G401 (cell line): ENCODE measurements at regions not wholly inside any gene's neighbourhood (a gene's known extent, or its start where the extent isn't known, plus 50 kb on each side); places are given as distances from the start of the nearest gene placed in this dataset.

Experiments used
- DNase-seq: peaks from one replicate; pipeline ENCODE4 v3.0.0-alpha.2; 2015; ENCODE audit warnings: low spot score
- in situ Hi-C: cut with HindIII; loops from 2 replicates; pipeline ENCODE4 v1.10.0; 2016; ENCODE audit warnings: low sequenced_read_pairs, mixed read lengths

DNA sequence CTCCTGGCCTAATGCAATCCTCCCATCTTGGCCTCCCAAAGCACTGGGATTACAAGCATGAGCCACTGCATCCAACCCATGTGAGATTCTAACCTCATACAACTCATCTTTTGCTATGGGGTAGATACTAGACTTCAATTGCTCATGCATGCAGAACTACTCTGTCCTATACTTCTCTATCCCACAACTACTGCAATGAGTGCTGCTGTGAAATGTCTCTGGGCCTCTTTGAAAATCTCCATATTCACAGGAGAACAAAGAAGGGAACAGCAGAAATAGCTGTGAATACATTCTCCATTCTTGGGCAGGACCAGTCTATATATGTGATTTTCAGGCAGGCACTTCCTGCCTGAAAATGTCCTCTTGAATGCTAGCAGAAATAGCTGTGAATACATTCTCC lies 220.7 kb upstream of the GRIP1 start:
- in situ Hi-C loops, result no loop called here
- DNase-seq, result no peak

- no peak for DNase-seq
- in situ Hi-C loops, result no loop called here
Observed at GRCh38 chr12:66900616-66901015, 221.7 kb upstream of the GRIP1 start.

GRCh38 chr12:66901138-66901932 lies 222.5 kb upstream of the GRIP1 start:
- DNase-seq, result no peak
- in situ Hi-C loops, result no loop called here

DNA sequence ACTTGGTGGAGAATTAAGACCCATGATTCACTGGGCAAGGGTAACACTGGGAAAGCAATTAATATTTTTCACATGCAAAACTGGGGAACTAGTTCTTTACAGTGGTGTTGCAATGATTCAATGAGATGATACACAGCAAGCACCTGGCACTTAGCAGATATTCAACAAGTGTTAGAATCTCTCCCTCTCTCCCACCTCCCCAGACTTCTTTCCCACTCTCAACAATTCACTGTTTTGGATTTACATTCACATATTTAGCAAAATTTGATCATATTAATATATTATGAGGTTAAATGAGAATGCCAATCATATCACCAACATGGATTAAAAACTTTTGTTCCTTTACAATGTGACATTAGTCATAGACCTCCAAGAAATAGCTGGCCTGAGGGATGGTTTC lies 223.1 kb upstream of the GRIP1 start:
- in situ Hi-C loops, result no loop called here
- no peak for DNase-seq

GRCh38 chr12:66903782-66904396 lies 225.0 kb upstream of the GRIP1 start:
- in situ Hi-C loops, result no loop called here
- DNase-seq, result no peak

- no peak for DNase-seq
- in situ Hi-C loops, result no loop called here
Observed at GRCh38 chr12:66905201-66905600, 226.3 kb upstream of the GRIP1 start.

DNA sequence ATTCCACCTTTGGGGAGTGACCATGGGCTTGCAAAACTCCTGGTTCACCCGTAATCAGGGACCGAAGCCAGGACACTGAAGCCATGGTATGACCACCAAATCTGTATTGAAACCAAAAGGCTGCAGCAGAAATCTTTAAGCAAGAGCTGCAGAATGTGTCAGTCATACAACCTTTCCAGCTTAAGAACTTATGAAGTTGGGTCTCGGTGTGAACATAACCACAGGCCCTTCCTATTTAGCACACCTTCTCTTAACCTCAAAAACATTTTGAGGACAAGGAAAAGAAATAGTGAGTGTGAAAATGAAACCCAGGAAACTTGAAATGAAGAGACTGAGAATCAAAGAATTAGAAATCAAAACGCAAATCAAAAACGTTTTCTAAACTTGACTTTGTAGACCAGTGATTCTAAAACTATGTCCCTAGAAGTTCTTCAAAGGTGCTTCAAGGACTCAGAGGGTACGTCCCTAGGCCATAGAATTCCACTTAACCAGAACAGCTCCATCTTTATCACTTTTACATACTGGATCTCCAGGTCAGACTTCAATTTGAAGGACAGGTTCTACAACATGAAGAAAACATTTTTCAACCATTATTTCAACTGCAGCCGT lies 231.6 kb upstream of the GRIP1 start:
- no peak for DNase-seq
- in situ Hi-C loops, result no loop called here

DNA sequence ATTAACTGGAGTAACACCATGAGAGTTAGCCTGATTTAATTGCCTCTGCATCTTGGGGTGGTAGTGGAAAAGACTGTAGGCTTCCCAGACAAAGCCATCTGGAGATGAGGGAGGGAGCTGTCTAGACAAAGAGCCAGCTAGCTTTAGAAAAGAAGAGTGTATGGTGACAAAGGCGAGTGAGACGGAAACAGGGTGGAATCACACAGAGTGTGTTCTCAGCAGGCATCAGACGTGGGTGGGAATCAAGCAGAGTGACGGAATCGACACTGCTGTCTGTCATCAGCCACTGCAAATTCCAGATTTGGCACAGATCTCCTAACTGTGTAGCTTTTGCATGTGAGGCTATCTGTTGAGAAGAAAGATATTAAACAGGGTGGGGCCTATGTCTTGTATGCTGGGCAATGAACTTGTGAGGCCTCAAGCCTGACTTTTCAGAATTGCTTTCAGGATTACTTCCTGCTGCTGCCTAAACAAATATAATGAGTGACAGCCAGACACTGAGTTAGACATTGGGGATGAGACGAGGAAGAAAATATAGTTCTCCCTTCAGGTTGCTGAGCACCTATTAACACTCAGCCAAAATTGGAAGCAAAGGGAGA lies 236.5 kb upstream of the GRIP1 start:
- DNase-seq, result no peak
- in situ Hi-C loops, result no loop called here

DNA sequence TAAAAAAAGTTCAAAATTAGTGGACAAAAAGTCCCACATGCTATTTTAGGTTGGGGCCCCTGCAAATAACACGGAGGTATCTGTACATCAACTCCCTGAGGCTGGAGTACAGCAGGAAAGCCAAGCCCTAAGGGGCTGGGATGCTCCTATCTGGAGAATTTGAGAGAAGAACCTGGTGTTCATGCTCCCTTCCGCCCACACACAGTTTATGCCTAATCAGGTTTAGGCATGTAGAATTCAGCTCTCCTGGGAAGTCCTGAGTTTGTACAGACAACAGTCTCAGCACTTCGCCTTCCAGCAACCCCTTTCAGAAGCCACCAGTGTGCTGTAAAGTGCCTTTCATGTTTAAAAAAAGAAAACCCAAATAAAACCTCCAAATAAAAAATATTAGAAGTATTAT lies 237.3 kb upstream of the GRIP1 start:
- in situ Hi-C loops, result no loop called here
- DNase-seq, result no peak

- no peak for DNase-seq
- in situ Hi-C loops, result no loop called here
Observed at GRCh38 chr12:66919466-66919865, 240.6 kb upstream of the GRIP1 start.

GRCh38 chr12:66920205-66920604 lies 241.3 kb upstream of the GRIP1 start:
- no peak for DNase-seq
- in situ Hi-C loops, result no loop called here

GRCh38 chr12:66921151-66921550 lies 242.3 kb upstream of the GRIP1 start:
- in situ Hi-C loops, result no loop called here
- no peak for DNase-seq

DNA sequence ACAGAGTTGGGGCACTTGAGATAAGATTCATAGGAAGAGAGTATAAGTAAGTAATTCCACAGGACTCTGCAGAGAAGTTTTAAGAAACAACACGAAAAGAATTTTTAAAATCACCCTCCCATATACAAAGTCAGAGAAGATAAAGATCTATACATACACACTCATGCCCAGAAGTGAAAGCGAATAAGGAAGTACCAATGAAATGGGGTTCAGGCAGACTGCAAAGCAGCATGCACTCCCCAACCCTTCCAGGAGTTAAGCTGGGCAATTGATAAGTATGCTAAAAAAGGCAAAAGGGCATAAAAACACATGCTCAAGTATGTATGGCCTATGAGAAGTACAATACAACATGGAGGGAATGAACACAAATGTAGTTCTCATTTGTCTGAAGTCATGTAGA lies 246.2 kb upstream of the GRIP1 start:
- in situ Hi-C loops, result no loop called here
- DNase-seq, result no peak

DNA sequence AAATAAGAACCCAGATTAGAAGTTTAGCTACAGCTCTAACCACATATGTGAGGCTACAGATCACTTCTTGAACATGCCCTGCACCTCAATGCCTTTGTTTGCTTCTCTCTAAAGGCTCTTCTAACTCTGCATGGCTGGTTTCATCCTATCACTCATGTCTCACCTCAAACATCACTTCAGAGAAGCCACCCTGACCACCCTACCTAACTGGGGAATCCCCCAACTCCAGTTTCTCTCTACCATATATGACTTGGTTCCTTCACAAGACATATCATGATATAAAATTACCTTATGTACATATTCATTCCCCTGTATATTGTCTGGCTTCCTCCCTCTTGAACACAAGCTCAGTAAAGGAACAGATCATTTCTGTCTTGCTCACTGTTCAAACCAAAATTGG lies 250.2 kb upstream of the GRIP1 start:
- in situ Hi-C loops, result no loop called here
- no peak for DNase-seq

- no peak for DNase-seq
- in situ Hi-C loops, result no loop called here
Observed at GRCh38 chr12:66931091-66931490, 252.2 kb upstream of the GRIP1 start.

DNA sequence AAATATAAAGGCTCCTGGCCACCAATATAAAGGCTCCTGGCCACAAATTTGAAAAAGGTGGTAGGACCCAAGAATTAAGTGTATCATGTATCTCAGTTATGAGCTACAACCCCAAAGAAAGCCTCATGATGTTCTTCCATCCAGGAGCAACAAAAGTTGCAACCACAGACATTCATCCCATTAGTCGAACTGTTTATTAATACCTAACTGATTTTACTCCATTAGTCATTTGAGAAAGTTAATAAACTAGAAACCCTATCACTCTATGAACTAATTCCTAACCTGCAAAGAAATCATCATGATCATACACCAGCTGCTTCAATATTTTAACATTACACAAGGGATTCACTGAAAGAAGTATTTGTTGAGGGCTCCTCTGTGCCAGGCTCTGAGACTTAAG lies 253.2 kb upstream of the GRIP1 start:
- DNase-seq, result no peak
- in situ Hi-C loops, result no loop called here

DNA sequence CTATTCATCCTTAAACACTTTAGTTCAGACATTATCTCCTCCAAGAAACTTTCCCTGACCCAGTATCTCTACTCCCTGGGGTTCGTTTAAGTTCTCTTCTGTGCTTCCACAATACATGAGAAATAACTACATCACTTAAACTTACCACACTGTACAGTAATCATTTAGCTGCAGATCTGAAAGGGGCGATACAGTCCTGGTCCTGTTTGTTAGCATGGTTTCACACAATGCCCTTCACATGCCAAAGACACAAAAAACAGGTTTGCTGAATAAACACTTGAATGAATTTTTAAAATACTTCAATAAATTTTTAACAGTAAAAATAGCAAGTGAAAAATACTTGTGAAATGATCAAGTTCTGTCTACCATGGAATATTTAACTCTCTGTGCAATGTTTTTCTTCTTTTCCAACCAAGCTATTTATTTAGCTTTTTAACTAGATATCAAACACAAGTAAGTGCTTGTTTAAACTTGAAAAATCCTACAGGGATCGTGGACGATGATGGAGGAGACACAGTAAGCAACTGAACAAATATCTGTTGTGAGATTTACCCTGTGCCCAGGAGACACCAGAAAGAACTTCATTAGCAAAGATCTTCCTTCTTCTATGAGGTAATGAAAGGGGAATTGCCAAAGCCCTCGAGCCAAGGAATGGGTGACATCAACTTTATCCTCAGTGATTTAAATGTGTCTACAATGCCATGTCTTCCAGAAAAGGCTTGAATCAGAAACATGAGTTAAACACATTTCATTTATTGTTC lies 255.6 kb upstream of the GRIP1 start:
- DNase-seq, result no peak
- in situ Hi-C loops, result no loop called here

DNA sequence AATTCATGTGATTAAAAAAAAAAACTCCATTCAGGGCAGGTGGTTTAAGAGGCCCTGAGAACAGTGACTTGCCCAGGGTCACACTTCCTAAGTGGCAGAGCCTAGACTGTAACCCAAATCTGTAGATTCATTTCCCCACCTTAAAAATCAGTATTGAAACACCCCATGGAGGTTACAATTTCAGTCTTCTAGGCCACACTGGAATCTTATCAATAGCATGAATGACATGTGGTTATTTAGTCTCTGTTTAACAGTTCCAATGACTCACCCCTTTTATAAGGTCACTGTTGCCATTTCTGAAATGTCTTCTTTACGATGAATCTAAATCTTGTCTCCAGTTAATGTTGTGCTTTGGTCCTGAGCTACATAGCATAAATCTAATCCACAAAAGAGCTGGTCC lies 262.3 kb upstream of the GRIP1 start:
- DNase-seq, result no peak
- in situ Hi-C loops, result no loop called here

DNA sequence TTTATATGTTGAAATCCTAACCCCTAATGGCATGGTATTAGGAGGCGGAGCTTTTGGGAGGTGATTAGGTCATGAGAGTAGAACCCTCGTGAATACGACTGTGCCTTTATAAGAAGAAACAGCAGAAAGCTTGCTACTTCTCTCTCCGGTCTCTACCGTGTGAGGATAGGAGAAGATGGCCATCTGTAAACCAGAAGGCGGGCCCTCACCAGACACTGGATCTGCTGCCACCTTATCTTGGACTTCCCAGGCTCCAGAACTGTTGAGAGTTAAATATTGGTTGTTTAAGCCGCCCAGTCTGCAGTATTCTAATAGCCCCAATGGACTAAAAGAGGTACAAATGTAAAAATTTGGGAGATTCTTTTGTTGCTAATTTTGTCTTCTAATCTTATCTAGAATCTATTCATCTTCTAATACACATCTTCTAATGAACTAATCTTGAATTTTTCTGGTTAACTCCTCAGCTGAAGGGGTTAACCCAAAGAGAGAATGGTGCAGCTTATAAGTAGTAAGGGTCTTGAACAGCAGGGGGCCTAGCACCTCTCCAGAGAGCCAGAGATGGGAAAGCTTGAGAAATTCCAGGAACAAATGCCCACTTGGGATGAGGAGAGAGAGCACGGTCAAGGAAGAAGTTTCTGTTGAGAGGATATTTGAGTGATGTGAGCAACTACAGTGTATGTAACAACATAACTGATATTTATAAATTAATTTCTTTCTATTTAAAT lies 264.0 kb upstream of the GRIP1 start:
- in situ Hi-C loops, result no loop called here
- DNase-seq, result no peak
